ENCODE measurements at regions not wholly inside any gene's neighbourhood (a gene's known extent, or its start where the extent isn't known, plus 50 kb on each side); places are given as distances from the start of the nearest gene placed in this dataset.

- no peak for DNase-seq
These were observed 53.6 kb upstream of the BCL2L14 start for GRCh38 chr12:12017135-12017581.

GRCh38 chr12:12017798-12018197 lies 52.9 kb upstream of the BCL2L14 start:
- no peak for DNase-seq

GRCh38 chr12:12018454-12018853 lies 52.3 kb upstream of the BCL2L14 start:
- DNase-seq, result no peak

GRCh38 chr12:12019881-12020280 lies 50.9 kb upstream of the BCL2L14 start:
- no peak for DNase-seq

- no peak for DNase-seq
These were observed 50.0 kb upstream of the BCL2L14 start for GRCh38 chr12:12020762-12021161.

Measured in NCI-H187 (cell line).